GM18909 (cell line): ENCODE measurements at regions not wholly inside any gene's neighbourhood (a gene's known extent, or its start where the extent isn't known, plus 50 kb on each side); places are given as distances from the start of the nearest gene placed in this dataset.
"Not testable (repeated sequence)": the region's sequence is repeated elsewhere in the genome, so short reads cannot be mapped to it uniquely, and the experiment has no call there.

Experiments
- ATAC-seq: cut with Tn5 transposase; IDR thresholded peaks from one replicate; pipeline ENCODE4 v1.9.1; 2021; ENCODE audit warnings: mild to moderate bottlenecking; ENCODE audit not compliant: unreplicated experiment, poor library complexity

- no peak for ATAC-seq
Measured at GRCh38 chr21:28725396-28725795, 267.3 kb downstream of the LTN1 start.

- no peak for ATAC-seq
Measured at GRCh38 chr21:28723646-28724045, 269.0 kb downstream of the LTN1 start.

DNA sequence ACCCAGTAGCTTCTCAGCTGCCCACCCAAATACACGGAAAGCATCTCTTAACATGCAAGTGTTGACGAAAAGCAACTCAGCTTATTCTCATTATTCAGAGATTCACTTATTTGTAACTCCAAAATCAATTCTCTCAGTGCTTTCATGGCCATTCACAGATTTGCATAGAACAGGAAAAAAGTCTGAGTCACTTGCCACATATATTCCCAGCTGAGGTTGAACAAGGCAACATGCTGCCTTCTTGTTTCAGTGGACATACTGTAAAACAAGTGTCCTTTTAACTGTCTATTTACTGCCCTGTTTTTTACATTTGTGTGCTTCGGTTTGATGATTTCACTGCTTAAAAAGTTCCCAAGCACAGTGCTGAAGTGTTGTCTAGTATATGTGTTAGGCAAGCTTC, 273.0 kb downstream of the LTN1 start:
- no peak for ATAC-seq

DNA sequence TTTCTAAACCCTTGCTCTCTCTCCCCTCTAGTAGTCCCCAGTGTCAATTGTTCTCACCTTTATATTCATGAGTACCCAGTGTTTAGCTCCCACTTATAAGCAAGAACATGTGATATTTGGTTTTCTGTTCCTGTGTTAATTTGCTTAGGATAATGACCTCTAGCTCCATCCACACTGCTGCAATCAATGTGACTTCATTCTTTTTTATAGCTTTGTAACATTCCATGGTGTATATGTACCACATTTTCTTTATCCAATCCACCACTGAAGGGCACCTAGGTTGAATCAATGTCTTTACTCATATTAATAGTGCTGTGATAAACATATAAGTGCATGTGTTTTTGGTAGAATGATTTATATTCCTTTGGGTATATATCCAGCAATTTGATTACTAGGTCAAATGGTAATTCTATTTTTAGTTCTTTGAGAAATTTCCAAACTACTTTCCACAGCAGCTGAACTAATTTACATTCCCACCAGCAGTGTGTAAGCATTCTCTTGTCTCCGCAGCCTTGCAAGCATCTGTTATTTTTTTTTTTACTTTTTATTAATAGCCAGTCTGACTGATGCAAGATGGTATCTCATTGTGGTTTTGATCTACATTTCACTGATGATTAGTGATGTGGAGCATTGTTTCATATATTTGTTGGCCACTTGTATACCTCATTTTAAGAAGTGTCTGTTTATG, 277.8 kb downstream of the LTN1 start:
- ATAC-seq = no peak

DNA sequence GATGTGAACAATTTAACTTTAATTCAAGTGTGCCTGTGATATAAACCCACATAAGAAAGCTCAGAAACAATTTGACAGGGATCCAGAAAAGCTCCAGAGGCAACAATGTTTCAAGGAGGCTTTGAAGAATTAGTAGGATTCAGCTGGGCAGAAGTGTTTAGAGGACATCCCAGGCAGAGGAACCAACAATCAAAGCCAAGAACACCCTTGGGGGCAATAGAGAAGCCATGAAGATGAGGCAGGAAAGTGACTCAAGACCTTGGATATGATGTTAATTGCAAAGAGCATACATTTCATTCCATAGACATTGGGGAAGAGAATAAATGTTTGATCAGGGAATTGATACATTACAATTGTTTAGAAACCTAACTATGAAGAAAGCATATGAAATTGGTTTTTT, 280.3 kb downstream of the LTN1 start:
- ATAC-seq = no peak

DNA sequence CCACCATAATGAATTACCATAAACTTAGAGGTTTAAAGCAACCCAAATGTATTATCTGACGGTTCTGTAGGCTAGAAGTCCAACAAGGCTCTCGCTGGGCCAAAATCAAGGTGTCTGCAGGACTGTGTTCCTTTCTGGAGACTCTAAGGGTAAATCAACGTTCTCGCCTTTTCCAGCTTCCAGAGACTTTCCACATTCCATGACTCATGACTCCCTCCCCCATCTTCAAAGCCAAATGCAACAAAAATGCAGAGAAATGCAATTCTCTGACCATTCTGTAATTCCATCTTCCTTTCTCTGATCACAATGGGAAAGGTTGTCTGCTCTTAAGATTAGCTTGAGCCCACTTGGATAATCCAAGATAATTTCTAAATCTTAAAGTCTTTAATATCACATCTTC, 287.1 kb downstream of the LTN1 start:
- ATAC-seq = no peak

- ATAC-seq = no peak
Measured at GRCh38 chr21:28704746-28705145, 287.9 kb downstream of the LTN1 start.

- ATAC-seq = no peak
Measured at GRCh38 chr21:28703861-28704260, 288.8 kb downstream of the LTN1 start.

DNA sequence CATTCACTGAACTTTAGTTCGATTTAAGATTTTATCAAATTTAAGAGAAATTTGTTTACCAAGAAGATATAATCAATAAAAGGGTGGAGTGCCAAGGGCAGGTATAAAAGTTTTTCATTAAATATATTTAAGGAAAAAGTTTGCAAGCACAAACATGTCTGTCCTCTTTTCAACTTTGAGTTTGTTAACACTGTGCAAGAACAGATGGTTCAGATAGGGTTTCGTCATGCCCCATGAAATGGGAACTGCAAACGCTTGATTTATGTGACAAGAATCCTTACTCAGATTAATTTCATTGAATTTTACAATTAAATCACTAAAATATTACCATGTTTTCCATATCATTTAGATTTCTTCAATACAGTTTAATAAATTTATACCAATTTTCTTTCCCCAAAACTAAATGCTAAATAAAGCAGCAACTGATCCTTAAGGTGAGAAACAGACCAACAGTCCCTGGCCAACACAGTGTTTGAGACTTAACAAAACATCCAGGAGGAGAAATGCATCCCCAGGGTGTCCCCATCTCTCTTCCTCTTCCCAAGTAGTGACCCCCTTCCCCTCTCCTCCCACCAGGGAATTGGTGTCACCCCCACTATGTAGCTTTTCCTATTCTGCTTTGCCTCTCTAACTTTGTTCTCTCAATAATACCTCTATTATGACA, 292.9 kb downstream of the LTN1 start:
- no peak for ATAC-seq

DNA sequence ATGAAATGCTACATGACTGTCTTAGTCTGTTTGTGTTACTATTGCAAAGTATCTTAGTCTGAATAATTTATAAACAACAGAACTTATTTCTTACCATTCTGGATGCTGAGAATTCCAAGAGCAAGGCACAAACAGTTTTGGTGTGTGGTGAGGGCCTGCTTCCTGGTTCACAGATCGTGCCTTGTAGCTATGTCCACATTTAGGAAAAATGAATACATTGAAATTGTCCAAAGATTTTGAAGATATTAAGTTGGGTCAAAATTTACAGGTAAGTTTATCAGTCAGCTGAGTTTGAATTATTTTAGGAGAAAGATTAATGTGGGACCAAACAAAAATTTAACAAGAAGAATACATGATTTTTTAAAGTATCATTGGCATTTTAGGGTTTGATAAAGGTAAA, 293.5 kb downstream of the LTN1 start:
- no peak for ATAC-seq

- ATAC-seq = no peak
Measured at GRCh38 chr21:28696844-28697410, 295.8 kb downstream of the LTN1 start.

- ATAC-seq = no peak
Measured at GRCh38 chr21:28693476-28693875, 299.2 kb downstream of the LTN1 start.

DNA sequence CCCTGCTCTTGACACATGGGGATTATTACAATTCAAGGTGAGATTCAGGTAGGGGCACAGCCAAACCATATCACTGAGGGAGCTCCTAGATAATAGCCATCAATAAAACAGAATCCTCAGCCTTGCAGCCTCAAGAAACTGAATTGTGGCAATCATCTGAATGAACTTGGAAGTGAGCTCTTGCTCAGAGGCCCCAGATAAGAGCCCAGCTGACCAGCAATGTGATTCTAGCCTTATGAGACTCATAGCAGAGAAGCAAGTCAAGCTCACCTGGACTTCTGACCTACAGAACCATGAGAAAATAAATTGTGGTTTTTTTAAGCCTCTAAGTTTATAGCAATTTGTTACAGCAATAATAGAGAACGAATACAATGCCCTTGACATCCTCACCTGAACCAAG, 302.5 kb downstream of the LTN1 start:
- no peak for ATAC-seq

DNA sequence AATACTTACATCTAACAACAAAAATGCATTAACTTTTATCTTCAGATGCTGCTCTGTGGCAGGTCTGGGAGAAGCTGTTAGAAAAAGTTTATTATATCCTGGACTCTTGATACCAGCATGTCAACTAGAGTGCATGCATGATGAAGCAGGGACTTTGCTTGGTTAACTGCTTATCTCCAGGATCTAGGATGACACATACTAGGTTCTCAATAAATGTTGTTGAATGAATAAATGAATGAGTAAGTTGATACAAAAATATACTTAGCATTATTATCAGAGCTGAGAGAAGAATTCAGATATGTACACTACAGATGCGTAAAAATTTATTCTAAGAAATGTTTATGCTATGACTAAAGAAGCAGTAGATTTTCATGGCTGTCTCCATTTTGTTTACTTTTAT, 304.3 kb downstream of the LTN1 start:
- ATAC-seq = no peak

DNA sequence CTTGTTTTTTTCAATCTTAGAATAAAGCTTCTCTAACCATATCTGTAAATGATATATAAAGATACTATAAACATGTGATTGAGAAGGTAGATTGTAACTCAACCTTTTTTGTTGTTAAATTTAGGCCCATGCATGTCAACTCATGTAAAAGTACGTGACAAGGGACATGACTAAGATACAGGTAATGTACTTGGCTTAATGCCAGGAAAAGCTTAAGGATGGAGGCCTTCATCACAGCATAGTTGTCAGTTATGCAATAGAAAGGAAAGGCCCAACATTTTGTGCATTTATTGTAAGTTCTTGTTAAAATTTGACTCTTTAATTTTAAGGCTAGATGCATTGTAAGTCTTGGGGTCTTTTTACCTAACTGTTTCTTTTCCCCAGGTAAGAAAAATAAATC, 305.1 kb downstream of the LTN1 start:
- ATAC-seq = no peak

GRCh38 chr21:28683982-28684752, 308.5 kb downstream of the LTN1 start:
- ATAC-seq = no peak

GRCh38 chr21:28682884-28683283, 309.8 kb downstream of the LTN1 start:
- ATAC-seq = not testable (repeated sequence)

- not testable (repeated sequence) for ATAC-seq
Measured at GRCh38 chr21:28677096-28677495, 315.6 kb downstream of the LTN1 start.

DNA sequence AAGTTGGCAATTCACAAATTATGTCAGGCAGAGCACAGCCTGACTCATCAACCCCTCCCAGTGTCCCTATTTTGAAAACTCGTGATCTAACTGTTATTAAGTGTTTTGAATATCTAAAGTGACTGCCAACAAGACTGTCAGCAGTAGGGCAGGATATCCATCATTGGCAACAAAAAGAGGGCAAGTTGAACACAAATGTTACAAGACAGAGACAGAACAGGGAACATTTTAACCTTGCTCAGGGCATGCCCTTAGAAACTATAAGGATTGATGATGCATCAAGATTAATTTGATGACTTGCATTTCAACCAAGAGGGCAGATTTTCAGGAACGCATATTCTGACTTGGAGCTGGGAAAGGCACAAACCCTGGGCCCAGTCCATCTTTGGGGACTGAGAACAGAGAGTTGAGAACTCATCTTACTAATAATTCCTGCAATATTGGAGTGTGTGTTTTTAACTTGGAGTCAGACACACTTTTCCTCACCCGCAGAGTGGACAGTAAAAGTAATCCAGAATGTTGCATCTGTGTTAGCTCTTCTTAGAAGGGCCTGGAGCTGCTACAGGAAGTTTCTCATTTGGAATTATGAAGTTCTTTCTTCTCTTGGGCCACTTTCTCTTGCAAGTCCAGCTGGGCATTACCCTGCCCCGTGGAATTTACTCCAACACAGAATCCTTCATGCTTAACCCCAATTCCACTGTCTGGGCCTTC, 317.2 kb downstream of the LTN1 start:
- no peak for ATAC-seq

- no peak for ATAC-seq
Measured at GRCh38 chr21:28674763-28675162, 317.9 kb downstream of the LTN1 start.
